Stimulated activated CD4-positive, alpha-beta T cell treated with anti-CD3 and anti-CD28 coated beads, Interleukin-4, amount 100 ng/mL, for 24 hours (primary cell): ENCODE measurements at regions not wholly inside any gene's neighbourhood (a gene's known extent, or its start where the extent isn't known, plus 50 kb on each side); places are given as distances from the start of the nearest gene placed in this dataset.

Source experiments
- DNase-seq: peaks from one replicate; pipeline ENCODE4 v3.0.0-alpha.2; 2020

GRCh38 chr11:134464981-134465730 lies 53.1 kb upstream of the B3GAT1 start:
- no peak for DNase-seq

GRCh38 chr11:134464196-134464595 lies 52.2 kb upstream of the B3GAT1 start:
- DNase-seq, result no peak

- DNase-seq, result no peak
Observed at GRCh38 chr11:134463716-134464115, 51.7 kb upstream of the B3GAT1 start.
